Cardiac muscle cell (in vitro differentiated cells and primary cell): ENCODE measurements at regions not wholly inside any gene's neighbourhood (a gene's known extent, or its start where the extent isn't known, plus 50 kb on each side); places are given as distances from the start of the nearest gene placed in this dataset.

Source experiments
- DNase-seq, 2 donors: peaks; one replicate each; pipeline versions ENCODE4 v3.0.0 to v3.0.0-alpha.2; 2010 to 2017; ENCODE audit warnings: low read depth in 1 of 2, low spot score in 1 of 2
- H3K27ac ChIP-seq: fragments of 200-600 bp; sonication (generic); 2 replicates; pipeline ENCODE4 v1.5.1; 2016
- H3K27me3 ChIP-seq: fragments of 200-600 bp; sonication (generic); 2 replicates; pipeline ENCODE4 v1.6.0; 2016; ENCODE audit warnings: control low read depth
- H3K36me3 ChIP-seq: fragments of 200-600 bp; sonication (generic); 2 replicates; pipeline ENCODE4 v1.5.1; 2016; ENCODE audit warnings: control low read depth
- H3K4me1 ChIP-seq: fragments of 200-600 bp; sonication (generic); 2 replicates; pipeline ENCODE4 v1.8.1; 2017; ENCODE audit warnings: low read depth, mild to moderate bottlenecking, mixed run types
- H3K4me3 ChIP-seq: fragments of 200-600 bp; sonication (generic); 2 replicates; pipeline ENCODE4 v1.5.1; 2016; ENCODE audit warnings: mild to moderate bottlenecking
- H3K9me3 ChIP-seq: fragments of 200-600 bp; sonication (generic); 2 replicates; pipeline ENCODE4 v1.5.1; 2017; ENCODE audit warnings: low read depth, mild to moderate bottlenecking, control low read depth
- CTCF ChIP-seq: IDR thresholded peaks from 2 replicates; pipeline ENCODE4 v1.5.1; 2012; ENCODE audit warnings: low read depth, mild to moderate bottlenecking, low read length

DNA sequence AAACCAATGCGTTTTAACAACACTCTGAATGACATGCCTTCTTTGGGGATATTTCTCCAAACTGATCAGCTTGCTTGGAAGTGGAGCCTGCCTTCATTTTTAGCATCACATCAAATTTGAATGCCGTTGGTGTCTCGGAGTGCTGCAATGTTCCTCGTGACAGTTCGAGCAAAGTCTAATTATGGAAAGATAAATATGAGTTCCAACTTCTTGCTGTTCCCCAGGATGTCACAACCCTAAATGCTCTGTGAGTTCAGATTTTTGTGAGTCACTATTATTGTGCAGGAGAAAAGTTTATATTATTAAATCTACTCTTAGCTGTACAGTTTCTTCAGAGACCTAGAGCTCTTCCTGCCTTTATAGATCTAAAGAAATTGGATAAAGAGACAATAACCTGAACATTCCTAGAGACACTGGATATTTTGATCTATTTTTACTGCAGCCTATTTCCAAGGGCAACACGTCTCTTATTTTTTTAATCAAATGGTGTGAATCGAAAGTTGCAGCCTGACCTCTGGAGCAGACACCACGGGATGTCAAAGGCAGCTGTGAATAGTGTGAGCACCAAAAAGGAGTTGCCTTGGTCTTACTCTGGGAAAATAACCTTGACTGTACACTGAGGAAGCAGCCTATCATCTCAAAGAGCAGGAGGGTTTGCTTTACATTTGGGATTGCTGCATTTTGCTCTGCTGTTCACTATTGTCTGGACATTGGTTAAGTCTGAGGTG lies 330.1 kb downstream of the TDRD15 start:
- no peaks in the 10 kb centered on the region for H3K36me3 ChIP-seq
- H3K27ac ChIP-seq: no peak overlapping the region
- DNase-seq: no peak
- no peak overlapping the region for H3K4me3 ChIP-seq
- H3K27me3 ChIP-seq: no peaks in the 10 kb centered on the region
- H3K4me1 ChIP-seq: no peaks in the 10 kb centered on the region
- no peak for TF ChIP-seq CTCF
- H3K9me3 ChIP-seq: no peaks in the 10 kb centered on the region

DNA sequence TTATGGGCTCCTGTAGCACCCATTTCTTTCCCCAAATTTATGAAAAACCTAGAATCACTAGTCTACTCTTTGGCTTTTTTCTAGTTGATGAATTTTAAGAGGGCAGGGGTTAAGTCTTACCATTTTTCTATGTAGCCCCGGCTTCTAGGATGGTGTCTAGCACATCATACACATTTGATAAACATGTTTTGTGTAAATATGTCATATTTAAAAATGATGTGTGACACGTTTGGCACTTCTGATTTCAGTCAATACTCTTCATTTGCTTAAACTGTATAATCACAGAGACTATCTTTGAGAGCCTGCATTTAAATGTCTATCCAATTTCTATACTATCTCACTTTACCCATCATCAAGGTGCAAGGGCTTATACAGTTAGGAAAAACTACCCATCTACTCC lies 331.1 kb downstream of the TDRD15 start:
- Histone ChIP-seq H3K9me3 (no peaks in the 10 kb centered on the region), H3K4me1 (no peaks in the 10 kb centered on the region), H3K36me3 (no peaks in the 10 kb centered on the region), H3K27ac (no peak overlapping the region), H3K27me3 (no peaks in the 10 kb centered on the region), H3K4me3 (no peak overlapping the region)
- no peak for DNase-seq
- TF ChIP-seq CTCF: no peak

DNA sequence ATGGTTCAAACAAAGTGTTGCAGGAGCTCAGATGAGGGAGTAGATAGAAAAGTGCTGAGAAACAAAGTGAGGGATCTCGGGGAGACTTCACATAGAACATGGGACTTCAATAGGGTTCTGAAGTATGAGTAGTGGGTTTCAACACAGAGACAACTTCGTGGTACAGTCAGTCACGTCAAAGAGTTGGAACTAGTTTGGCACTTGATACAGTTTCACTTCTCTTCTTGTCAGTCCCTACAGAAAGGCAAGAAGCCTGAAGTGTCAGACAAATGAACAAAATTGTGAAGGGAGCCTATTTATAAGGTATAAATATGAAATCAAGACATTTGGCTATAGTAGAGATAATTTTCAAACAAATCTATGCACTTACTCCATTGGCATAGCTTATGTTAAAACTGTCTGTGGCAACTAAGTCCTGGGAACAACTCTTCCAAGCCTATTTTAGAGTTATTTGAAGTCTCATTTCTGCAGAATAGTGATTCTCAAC lies 338.0 kb downstream of the TDRD15 start:
- Histone ChIP-seq H3K9me3 (no peaks in the 10 kb centered on the region), H3K36me3 (no peaks in the 10 kb centered on the region), H3K27me3 (no peaks in the 10 kb centered on the region), H3K4me3 (no peak overlapping the region), H3K4me1 (no peaks in the 10 kb centered on the region), H3K27ac (no peak overlapping the region)
- no peak for DNase-seq
- TF ChIP-seq CTCF: no peak

DNA sequence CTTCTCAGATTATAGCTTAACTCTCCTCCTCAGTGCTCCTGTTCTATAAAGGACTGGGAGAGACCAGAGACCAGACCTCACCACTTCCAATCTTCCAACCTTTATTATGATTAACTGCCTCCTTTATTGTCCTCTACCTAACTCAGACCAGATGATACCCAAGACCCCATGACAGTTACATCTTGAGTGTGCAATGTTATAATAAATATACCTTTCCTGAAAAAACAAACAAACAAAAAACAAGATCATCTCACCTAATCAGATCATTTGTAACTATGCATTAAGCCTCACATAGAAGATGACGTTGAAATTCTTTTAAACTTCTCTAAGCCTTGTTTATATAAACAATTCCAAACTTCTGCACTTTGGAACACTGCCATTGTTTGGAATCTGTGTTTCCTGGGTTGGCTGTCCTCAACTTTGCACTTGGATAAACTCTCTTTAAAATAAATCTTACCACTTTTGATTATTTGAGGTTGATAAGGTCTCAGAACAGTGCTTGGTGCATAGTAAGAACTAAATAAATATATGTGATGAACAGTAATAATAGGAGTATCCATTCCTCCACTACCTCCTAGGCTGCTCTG lies 342.7 kb downstream of the TDRD15 start:
- Histone ChIP-seq H3K4me3 (no peak overlapping the region), H3K36me3 (no peaks in the 10 kb centered on the region), H3K4me1 (peaks cover 17% of the 10 kb centered on the region), H3K9me3 (no peaks in the 10 kb centered on the region), H3K27ac (no peak overlapping the region), H3K27me3 (no peaks in the 10 kb centered on the region)
- no peak for TF ChIP-seq CTCF
- no peak for DNase-seq

GRCh38 chr2:21467280-21467818 lies 343.6 kb downstream of the TDRD15 start:
- Histone ChIP-seq H3K4me1 (peaks cover 26% of the 10 kb centered on the region), H3K27ac (no peak overlapping the region), H3K27me3 (no peaks in the 10 kb centered on the region), H3K4me3 (no peak overlapping the region), H3K36me3 (no peaks in the 10 kb centered on the region), H3K9me3 (no peaks in the 10 kb centered on the region)
- no peak for TF ChIP-seq CTCF
- DNase-seq: no peak
